K562 (cell line): ENCODE measurements at regions not wholly inside any gene's neighbourhood (a gene's known extent, or its start where the extent isn't known, plus 50 kb on each side); places are given as distances from the start of the nearest gene placed in this dataset.

Experiments used
- ATAC-seq: fragments of 200-7000 bp; cut with Tn5 transposase; 3 replicates; pipeline ENCODE4 v1.9.1; 2020; ENCODE audit warnings: moderate library complexity
- BruUV-seq: library from RNA; stranded (reverse); fragments of 400-500 nt; replicated peaks from 2 replicates; lab custom pipeline; 2021; lab: Mats Ljungman, UMichigan
- CTCF ChIA-PET: fragments of 300-600 bp; formaldehyde crosslinking; extraction: SDS; loops from one replicate; lab custom pipeline; 2021; ENCODE audit warnings: low intra/inter-chr PET ratio; lab: Yijun Ruan, JAX
- POLR2A ChIA-PET: fragments of 300-600, 350-650 bp; sonication (Branson Sonifier 250); formaldehyde crosslinking; extraction: SDS; loops from one replicate; lab custom pipeline; 2021; ENCODE audit warnings: antibody characterized with exemption, inconsistent platforms; lab: Yijun Ruan, JAX
- DNase-seq, 4 experiments: peaks; one replicate each; pipeline versions ENCODE4 v3.0.0 to v3.0.0-alpha.2; 2011 to 2018; ENCODE audit warnings: low spot score in 3 of 4, mixed read lengths in 3 of 4; ENCODE audit errors: extremely low read depth in 1 of 4
- FAIRE-seq: peaks from 2 replicates; lab custom pipeline; 2011; peaks lifted over from hg19 to GRCh38; lab: Jason Lieb, UNC
- H2AFZ ChIP-seq: 2 replicates; pipeline ENCODE4 v1.6.0; 2011; ENCODE audit warnings: low read depth, low read length, control low read depth, inconsistent platforms
- H3K27ac ChIP-seq: fragments of 200-600 bp; 3 replicates; pipeline ENCODE4 v1.8.0; 2011; ENCODE audit warnings: low read depth, mild to moderate bottlenecking, control low read depth, inconsistent platforms, low read length, moderate library complexity, mixed read lengths; ENCODE audit errors: extremely low read depth
- H3K27me3 ChIP-seq, 2 experiments: fragments of 300-600 bp in 1 of 2; 2 replicates in 1 of 2; 3 replicates in 1 of 2; pipeline versions ENCODE4 v1.6.0 to v1.8.0; 2011; ENCODE audit warnings: inconsistent platforms in 2 of 2, low read length in 2 of 2, mild to moderate bottlenecking in 1 of 2, mixed read lengths in 1 of 2, moderate library complexity in 1 of 2; ENCODE audit not compliant: control insufficient read depth in 2 of 2, insufficient read depth in 2 of 2
- H3K36me3 ChIP-seq: fragments of 300-600 bp; 3 replicates; pipeline ENCODE4 v1.8.0; 2011; ENCODE audit warnings: mild to moderate bottlenecking, low read length, inconsistent platforms; ENCODE audit not compliant: control insufficient read depth, insufficient read depth
- H3K4me1 ChIP-seq, 2 experiments: fragments of 200-600 bp in 1 of 2; replicated peaks in 1 of 2; 2 replicates in 1 of 2; 3 replicates in 1 of 2; pipeline versions ENCODE4 v1.5.1 to v1.8.0; 2011; ENCODE audit warnings: inconsistent platforms in 2 of 2, low read length in 2 of 2, mild to moderate bottlenecking in 1 of 2, mixed read lengths in 1 of 2, moderate library complexity in 1 of 2; ENCODE audit not compliant: control insufficient read depth in 2 of 2, insufficient read depth in 2 of 2
- H3K4me2 ChIP-seq: 2 replicates; pipeline ENCODE4 v1.6.1; 2011; ENCODE audit warnings: low read length, control low read depth, inconsistent platforms, mixed read lengths; ENCODE audit not compliant: insufficient read depth
- H3K4me3 ChIP-seq: fragments of 200-600 bp; sonication (generic), shearing (Covaris generic); 2 replicates; pipeline ENCODE4 v1.5.1; 2016; ENCODE audit warnings: control low read depth, inconsistent platforms
- H3K79me2 ChIP-seq: fragments of 200-600 bp; 3 replicates; pipeline ENCODE4 v1.8.0; 2011; ENCODE audit warnings: low read length, inconsistent platforms; ENCODE audit not compliant: control insufficient read depth, insufficient read depth
- H3K9ac ChIP-seq, 2 experiments: 2 replicates each; pipeline versions ENCODE4 v1.6.0 to v1.6.1; 2011; ENCODE audit warnings: low read depth in 2 of 2, low read length in 2 of 2, control low read depth in 1 of 2, inconsistent platforms in 1 of 2, mild to moderate bottlenecking in 1 of 2, mixed read lengths in 1 of 2; ENCODE audit not compliant: insufficient read depth in 1 of 2
- H3K9me1 ChIP-seq: one replicate; pipeline ENCODE4 v1.6.0; 2011; ENCODE audit warnings: inconsistent platforms, mild to moderate bottlenecking, low read length, moderate library complexity; ENCODE audit not compliant: control insufficient read depth, insufficient read depth
- H3K9me3 ChIP-seq: replicated peaks from 2 replicates; pipeline ENCODE4 v1.5.1; 2011; ENCODE audit warnings: low read depth, low read length, inconsistent platforms; ENCODE audit not compliant: control insufficient read depth, insufficient read depth
- H4K20me1 ChIP-seq: replicated peaks from 2 replicates; pipeline ENCODE4 v1.6.1; 2011; ENCODE audit warnings: low read length, inconsistent platforms, mixed read lengths; ENCODE audit not compliant: control insufficient read depth, insufficient read depth
- HDAC8 ChIP-seq: fragments of 450-650 bp; IDR thresholded peaks from 2 replicates; pipeline ENCODE4 v1.6.1; 2016; ENCODE audit warnings: mild to moderate bottlenecking, missing genetic modification characterization, moderate library complexity, missing compliant biosample characterization
- KDM1A ChIP-seq, 2 experiments: fragments of 450-650 bp; IDR thresholded peaks; 2 replicates each; pipeline ENCODE4 v1.6.1; 2016; ENCODE audit warnings: mild to moderate bottlenecking in 2 of 2
- KLF6 ChIP-seq: fragments of 250-450 bp; sonication (Bioruptor Pico); IDR thresholded peaks from 2 replicates; pipeline ENCODE4 v1.4.0; 2020; ENCODE audit warnings: mild to moderate bottlenecking, moderate library complexity, borderline replicate concordance
- MTF1 ChIP-seq: fragments of 250-450 bp; sonication (Bioruptor Pico); IDR thresholded peaks from 2 replicates; pipeline ENCODE4 v1.9.0; 2021; ENCODE audit warnings: moderate library complexity, mild to moderate bottlenecking, inconsistent platforms, borderline replicate concordance
- NCOA2 ChIP-seq, 2 experiments: fragments of 450-650 bp; IDR thresholded peaks; 2 replicates each; pipeline ENCODE4 v1.6.1; 2018; ENCODE audit warnings: mild to moderate bottlenecking in 2 of 2, moderate library complexity in 1 of 2; ENCODE audit not compliant: partially characterized antibody in 2 of 2
- PPARD ChIP-seq: fragments of 250-450 bp; sonication (Bioruptor Pico); IDR thresholded peaks from 2 replicates; pipeline ENCODE4 v1.8.0; 2022; ENCODE audit warnings: inconsistent platforms, mild to moderate bottlenecking, moderate library complexity
- SOX6 ChIP-seq: fragments of 450-650 bp; IDR thresholded peaks from 2 replicates; pipeline ENCODE4 v1.6.1; 2014; ENCODE audit warnings: mild to moderate bottlenecking
- SRSF1 ChIP-seq: fragments of 200-400 bp; formaldehyde crosslinking; IDR thresholded peaks from 2 replicates; pipeline ENCODE4 v1.6.1; 2017; ENCODE audit warnings: mild to moderate bottlenecking, low read depth, low read length, moderate library complexity
- ZBTB1 ChIP-seq: sonication (generic); formaldehyde crosslinking; IDR thresholded peaks from 2 replicates; pipeline ENCODE4 v1.8.1; 2023; ENCODE audit warnings: missing genetic modification reagents, low read depth, mild to moderate bottlenecking, borderline replicate concordance
- ZEB2 ChIP-seq: fragments of 450-650 bp; IDR thresholded peaks from 2 replicates; pipeline ENCODE4 v1.6.1; 2016
- ZNF134 ChIP-seq: fragments of 250-450 bp; sonication (Bioruptor Pico); conservative IDR thresholded peaks from 2 replicates; pipeline ENCODE4 v1.4.0; 2020
- WGBS: fragments of 100-300 bp; shearing (Covaris generic); methylation state at CpG from one replicate; pipeline ENCODE4 v1.1.6; 2016; ENCODE audit warnings: low coverage, mixed read lengths; ENCODE audit not compliant: insufficient coverage; ENCODE audit errors: missing lambda C conversion rate; 5-methylcytosine and 5-hydroxymethylcytosine counted together
- in situ Hi-C: fragments of 300-500 bp; cut with MboI; formaldehyde crosslinking; loops from 4 replicates; pipeline ENCODE4 v1.15.0; 2018; ENCODE audit warnings: inconsistent platforms, mixed read lengths
- intact Hi-C: fragments of 100-400 bp; cut with micrococcal nuclease; formaldehyde crosslinking; loops from 2 replicates; pipeline ENCODE4 v1.14.2; 2022

DNA sequence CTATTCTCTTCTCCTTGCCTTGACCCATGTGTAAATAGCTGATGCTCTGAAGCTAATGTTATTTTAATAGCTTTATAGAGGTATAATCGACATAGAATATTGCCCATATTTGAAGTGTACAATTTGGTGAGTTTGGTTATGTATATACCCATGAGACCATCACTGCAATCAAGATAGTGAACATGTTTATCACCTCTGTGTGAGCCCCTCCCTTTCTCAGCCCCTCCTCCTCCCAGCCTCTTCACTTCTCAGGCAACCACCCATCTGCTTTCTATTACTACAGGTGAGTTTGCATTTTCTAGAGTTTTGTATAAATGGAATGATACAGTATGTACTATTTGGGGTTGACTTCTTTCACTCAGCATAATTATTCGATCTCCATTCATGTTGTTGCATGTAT lies 181.1 kb downstream of the INO80D start:
- WGBS: 0% methylated on average over 2 of the region's 2 CpGs
- no peak for TF ChIP-seq SOX6
- no peak for TF ChIP-seq ZEB2
- TF ChIP-seq PPARD (CRISPR knock-in tag): no peak
- no peak for TF ChIP-seq MTF1 (CRISPR knock-in tag)
- no peak for TF ChIP-seq ZBTB1 (CRISPR knock-in tag)
- no peak for TF ChIP-seq ZNF134 (CRISPR knock-in tag)
- TF ChIP-seq SRSF1: no peak
- TF ChIP-seq KLF6 (CRISPR knock-in tag): no peak
- no peak for TF ChIP-seq KDM1A (IDR thresholded peaks at IDR 0.05)
- no peak for TF ChIP-seq NCOA2 (IDR thresholded peaks at IDR 0.05; ENCODE audit: partially characterized antibody in 2 of 2)
- no peak for TF ChIP-seq HDAC8 (tag)
- no peak overlapping the region for H3K4me2 ChIP-seq
- no peak for ATAC-seq
- in situ Hi-C loops (no loop called here), intact Hi-C loops (loop anchor here (5.0 kb wide), 1 partner anchor 42 kb away; no protein-coding TSS in a partner anchor)
- no peak overlapping the region for H3K4me3 ChIP-seq
- H3K4me1 ChIP-seq: peaks cover 3 to 12% of the 10 kb centered on the region in 2 experiments; a peak in 3 of 5 replicates
- H3K9me3 ChIP-seq: 0 out of 2 replicates have a peak, but pooled peaks cover 2% of the 10 kb centered on the region
- no peak overlapping the region for H2AFZ ChIP-seq
- peaks cover 0 to under 1% of the 10 kb centered on the region in 2 experiments; a peak in 1 of 5 replicates for H3K27me3 ChIP-seq
- no peak for DNase-seq
- no peak overlapping the region for H3K9ac ChIP-seq
- H3K36me3 ChIP-seq: no peaks in the 10 kb centered on the region
- H3K27ac ChIP-seq: no peak overlapping the region
- no peaks in the 10 kb centered on the region for H3K9me1 ChIP-seq
- no TSS peak for BruUV-seq
- CTCF ChIA-PET: no interaction called here
- H3K79me2 ChIP-seq: no peaks in the 10 kb centered on the region
- H4K20me1 ChIP-seq: no peaks in the 10 kb centered on the region
- POLR2A ChIA-PET: interaction anchor here (0.6 kb wide), 1 partner anchor 261 kb away, joined by 3 read pairs; no protein-coding TSS in a partner anchor
- no peak for FAIRE-seq
